C4-2B (cell line): ENCODE measurements at regions not wholly inside any gene's neighbourhood (a gene's known extent, or its start where the extent isn't known, plus 50 kb on each side); places are given as distances from the start of the nearest gene placed in this dataset.

Source experiments
- ZFX ChIP-seq: fragments of 450-650 bp; IDR thresholded peaks from 2 replicates; pipeline ENCODE4 v1.6.1; 2017
- TF ChIP-seq, protein P1 (sequence below): fragments of 450-650 bp; conservative IDR thresholded peaks from 2 replicates; pipeline ENCODE4 v1.5.1; 2017; ENCODE audit warnings: mild to moderate bottlenecking

DNA sequence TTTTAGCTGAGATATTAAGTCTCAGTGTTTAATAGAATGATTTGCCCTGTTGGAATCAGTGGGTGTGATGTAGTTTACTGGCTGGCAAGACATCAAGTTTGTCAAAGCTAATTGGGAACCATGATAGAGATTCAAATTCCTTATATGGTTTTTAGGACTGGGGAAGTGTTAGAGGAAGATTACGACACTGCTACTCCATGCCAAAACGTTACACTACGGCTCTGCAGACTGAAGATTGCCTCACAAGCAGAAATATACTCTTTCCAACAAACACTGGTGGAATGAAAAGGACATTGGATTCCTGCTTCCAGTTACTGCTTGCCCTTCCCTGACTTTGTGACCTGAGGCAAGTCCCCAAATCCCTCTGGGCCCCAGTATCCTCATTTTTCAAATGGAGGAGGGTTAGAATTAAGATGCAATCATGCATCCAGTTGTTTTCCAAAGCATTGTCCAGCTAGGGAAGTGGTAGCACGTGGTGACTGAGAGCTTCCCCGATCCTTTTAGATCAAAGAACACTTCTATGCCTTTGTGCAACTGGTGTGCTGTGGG lies 147.6 kb downstream of the CDC42EP3 start:
- TF ChIP-seq, protein P1, sequence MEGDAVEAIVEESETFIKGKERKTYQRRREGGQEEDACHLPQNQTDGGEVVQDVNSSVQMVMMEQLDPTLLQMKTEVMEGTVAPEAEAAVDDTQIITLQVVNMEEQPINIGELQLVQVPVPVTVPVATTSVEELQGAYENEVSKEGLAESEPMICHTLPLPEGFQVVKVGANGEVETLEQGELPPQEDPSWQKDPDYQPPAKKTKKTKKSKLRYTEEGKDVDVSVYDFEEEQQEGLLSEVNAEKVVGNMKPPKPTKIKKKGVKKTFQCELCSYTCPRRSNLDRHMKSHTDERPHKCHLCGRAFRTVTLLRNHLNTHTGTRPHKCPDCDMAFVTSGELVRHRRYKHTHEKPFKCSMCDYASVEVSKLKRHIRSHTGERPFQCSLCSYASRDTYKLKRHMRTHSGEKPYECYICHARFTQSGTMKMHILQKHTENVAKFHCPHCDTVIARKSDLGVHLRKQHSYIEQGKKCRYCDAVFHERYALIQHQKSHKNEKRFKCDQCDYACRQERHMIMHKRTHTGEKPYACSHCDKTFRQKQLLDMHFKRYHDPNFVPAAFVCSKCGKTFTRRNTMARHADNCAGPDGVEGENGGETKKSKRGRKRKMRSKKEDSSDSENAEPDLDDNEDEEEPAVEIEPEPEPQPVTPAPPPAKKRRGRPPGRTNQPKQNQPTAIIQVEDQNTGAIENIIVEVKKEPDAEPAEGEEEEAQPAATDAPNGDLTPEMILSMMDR = no peak
- TF ChIP-seq ZFX = no peak
